GM19397 (cell line): ENCODE measurements at regions not wholly inside any gene's neighbourhood (a gene's known extent, or its start where the extent isn't known, plus 50 kb on each side); places are given as distances from the start of the nearest gene placed in this dataset.

Experiments
- ATAC-seq: cut with Tn5 transposase; IDR thresholded peaks from one replicate; pipeline ENCODE4 v1.9.1; 2021; ENCODE audit warnings: mild to moderate bottlenecking, moderate library complexity; ENCODE audit not compliant: unreplicated experiment

GRCh38 chr5:135236228-135236907 lies 162.7 kb downstream of the MACROH2A1 start:
- ATAC-seq, result no peak

GRCh38 chr5:135235551-135236227 lies 163.3 kb downstream of the MACROH2A1 start:
- ATAC-seq, result no peak

DNA sequence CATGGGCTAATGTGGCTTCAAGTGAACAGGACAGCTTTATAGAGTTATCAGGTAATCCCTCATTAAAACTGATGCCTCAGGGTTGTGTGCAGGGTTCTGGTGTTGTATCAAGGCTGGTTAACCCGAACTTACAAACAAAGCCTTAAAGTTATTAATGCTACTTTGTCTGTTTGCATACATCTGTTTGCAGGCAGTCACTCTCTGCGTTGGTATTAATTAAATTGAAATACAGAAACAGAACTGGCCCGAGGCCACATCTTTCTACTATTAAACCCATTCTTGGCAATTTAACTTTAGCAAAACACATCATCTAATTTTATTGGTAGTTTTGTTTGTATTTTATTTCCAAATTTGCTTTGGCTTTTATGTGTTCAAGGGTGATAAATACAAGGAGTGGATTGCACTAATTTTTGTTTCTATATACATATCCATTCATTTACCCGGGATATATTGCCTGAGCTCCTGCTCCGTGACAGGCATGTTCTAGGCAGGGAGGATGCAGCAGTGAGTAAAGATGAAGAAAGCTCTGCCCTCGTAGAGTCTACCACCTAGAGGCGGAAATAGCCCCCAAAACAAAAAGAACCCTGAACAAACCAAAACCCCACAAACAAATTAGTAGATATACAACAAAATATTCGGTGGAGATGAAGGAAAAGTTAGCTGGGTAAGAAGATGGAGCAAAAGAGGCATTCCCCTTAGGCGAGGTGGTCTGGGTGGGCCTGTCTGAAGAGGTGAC lies 164.2 kb downstream of the MACROH2A1 start:
- ATAC-seq, result no peak

GRCh38 chr5:135234242-135234641 lies 164.8 kb downstream of the MACROH2A1 start:
- ATAC-seq, result no peak

- no peak for ATAC-seq
Observed at GRCh38 chr5:135233477-135233876, 165.6 kb downstream of the MACROH2A1 start.

GRCh38 chr5:135232958-135233357 lies 166.1 kb downstream of the MACROH2A1 start:
- no peak for ATAC-seq

DNA sequence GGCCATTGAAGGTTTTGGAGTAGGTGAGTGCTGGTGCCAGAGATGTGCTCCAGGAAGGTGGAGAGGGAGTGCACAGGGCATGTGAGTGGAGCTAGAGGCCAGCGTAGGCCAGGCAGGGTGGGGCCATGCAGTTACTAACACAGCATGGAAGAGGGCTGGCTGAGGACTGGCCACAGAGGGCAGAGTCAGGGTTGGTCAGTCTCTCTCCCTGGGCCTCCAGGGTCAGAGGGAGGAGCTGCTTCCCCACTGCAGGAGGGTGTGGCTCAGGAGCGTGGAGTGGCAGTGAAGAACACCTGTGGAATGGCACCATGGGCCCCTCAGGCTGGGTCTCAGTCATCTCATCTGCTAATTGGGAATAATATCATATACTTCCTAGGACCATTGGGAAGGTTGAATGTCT lies 167.7 kb downstream of the MACROH2A1 start:
- no peak for ATAC-seq

GRCh38 chr5:135230251-135230925 lies 168.6 kb downstream of the MACROH2A1 start:
- no peak for ATAC-seq

DNA sequence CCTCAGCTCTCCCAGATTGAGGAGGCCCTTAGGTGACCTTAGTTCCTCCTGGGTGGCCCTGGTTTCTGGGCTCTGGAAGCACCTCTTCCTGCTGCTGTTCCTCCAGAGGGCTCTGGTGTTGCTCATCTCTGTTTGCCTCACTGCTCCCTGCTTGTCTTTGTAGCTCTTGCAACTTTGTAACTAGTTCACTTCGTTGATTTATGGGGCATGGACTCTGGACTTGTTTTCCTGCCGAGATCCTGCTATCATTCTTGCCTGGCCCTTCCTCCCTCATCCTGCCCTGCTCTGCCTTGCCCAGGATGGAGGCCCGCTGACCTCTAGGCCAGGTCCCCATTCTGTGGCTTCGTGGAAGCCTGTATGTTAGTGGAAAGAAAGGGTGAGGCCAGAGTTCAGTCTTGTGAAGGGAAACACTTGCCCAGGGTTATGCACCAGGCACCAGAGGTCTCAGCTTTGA lies 169.3 kb downstream of the MACROH2A1 start:
- ATAC-seq, result no peak

DNA sequence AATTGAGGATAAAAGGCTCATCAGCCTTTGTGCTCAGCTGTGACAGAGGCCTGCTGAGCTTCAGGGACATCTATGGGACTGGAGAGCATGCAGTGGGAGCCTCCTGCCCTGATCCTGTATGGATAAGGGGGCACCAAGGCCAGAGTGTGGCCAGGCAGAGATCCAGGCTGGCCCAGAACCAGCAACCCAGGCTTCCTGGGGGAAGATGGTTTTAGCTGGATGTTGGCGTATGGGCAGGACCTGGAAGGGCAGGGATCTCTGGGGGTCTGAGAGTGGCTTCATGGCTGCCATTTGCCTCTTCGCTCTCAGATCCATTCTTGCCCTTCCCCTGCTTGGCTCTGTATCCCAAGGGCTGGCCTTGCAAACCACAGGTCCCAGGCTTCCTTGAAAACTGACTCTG lies 169.9 kb downstream of the MACROH2A1 start:
- ATAC-seq, result no peak

DNA sequence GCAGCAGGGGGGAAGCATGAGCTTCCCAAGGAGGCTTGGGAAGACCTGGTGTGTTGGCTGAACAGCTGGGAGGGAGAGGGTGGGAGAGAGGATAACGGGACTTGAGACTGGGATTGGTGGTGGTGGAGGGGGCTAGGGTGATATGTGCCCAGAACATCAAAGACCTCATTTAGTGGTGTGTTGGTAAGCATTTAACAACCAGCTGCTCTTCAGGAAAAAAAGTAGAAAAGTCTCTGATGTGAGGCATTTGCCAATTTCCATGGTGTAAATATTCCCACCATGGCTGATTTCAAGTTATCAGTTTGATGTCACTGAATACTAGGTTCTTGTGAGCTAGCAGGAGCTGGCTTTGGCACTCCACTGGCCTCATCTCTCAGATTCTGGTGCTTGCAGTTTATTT lies 170.8 kb downstream of the MACROH2A1 start:
- no peak for ATAC-seq

GRCh38 chr5:135227064-135228022 lies 171.7 kb downstream of the MACROH2A1 start:
- no peak for ATAC-seq

GRCh38 chr5:135225856-135226560 lies 173.0 kb downstream of the MACROH2A1 start:
- ATAC-seq, result no peak

DNA sequence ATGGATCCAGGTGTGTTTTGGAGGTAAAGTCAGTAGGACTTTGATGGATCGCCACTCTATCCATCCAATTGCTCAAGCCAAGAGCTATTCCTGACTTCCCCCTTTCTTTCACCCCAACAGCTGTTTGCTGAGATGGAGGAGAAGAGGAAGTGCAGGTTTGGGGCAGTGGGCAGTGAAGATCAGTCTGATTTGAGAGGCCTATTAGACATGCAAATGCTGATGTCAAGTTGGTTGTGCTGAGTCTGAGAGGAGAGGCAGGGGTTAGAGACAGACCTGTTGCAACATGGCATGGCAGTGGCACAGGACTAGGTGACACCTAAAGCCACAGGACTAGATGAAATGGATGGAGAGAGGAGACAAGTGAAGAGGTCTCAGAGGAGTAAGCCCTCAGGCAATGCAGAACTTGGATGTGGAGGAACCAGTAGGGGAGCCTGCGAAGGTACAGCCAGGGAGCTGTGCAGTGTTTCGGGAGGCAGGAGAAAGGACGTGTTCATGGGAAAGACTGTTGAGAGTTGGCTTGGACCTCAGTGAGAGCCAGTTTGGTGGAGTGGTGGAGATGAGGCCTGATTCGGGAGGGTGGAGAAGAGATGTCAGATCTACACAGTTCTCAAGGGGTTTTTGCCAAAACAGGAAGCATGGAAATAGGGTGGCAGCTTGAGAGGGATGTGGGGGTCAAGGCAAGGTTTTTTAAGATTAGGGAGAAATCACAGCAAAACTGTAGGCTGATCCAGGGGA lies 175.0 kb downstream of the MACROH2A1 start:
- no peak for ATAC-seq

- no peak for ATAC-seq
Observed at GRCh38 chr5:135223404-135223803, 175.6 kb downstream of the MACROH2A1 start.

DNA sequence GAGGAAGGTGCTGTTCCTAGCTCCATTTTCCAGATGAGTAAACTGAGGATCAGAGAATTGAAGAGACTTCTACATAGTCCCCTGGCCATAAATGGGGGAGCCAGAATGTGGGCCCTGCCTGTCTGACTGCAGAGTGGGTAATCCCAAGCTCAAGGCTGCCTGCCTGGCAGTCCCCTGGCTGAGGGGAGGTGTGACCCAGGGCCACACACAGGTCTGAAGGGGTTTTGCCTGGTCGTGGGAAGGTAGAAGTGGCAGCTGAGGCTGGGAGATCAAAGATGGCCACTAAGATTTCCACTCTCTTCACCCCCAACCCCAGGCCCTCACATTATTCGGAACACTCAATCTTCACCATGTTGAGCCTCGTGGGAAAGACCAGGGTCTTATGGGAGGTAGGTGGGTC lies 176.3 kb downstream of the MACROH2A1 start:
- ATAC-seq, result no peak

DNA sequence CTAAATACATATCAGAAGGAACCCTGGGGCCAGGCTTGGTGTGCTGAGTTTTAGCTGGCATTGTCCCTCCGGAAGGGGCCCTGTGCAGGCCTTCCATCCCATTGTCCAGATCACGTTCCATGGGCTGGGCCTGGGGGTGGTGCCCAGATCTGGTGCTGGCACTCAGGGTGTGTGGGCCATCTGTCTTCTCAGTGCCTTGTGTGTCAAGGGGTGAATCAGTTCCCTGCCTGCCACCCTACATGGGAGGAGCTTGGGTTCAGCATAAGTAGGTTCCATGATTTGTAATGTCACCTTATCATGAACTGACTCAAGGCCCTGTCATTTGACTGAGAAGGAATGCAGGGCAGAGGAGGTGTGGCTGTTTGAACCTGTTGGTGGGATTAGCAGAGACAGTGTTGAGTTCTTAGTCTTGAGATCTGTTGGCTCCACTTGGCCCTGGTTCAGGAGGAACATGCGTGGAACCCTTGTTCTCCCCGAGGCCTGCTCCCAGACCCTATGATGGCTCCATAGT lies 176.8 kb downstream of the MACROH2A1 start:
- ATAC-seq, result no peak

DNA sequence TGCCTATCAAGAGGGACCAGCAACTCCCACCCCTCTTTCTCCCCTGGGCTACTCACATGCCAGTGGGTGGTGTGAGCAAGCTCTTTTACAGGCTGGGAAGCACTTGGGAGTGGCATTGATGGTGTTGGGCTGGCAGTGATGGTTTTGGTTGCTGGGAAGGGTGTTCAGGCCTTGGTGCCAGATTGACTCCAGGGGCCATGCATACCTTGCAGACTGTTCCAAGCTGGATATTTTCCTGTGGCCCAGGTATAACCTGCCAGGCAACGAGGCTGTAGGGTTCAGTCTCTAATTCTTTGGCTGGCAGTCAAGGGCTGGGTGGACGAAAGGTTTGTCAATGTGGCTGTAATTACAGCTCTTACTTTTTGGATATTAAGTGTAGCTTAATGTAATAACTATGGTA lies 177.3 kb downstream of the MACROH2A1 start:
- no peak for ATAC-seq

DNA sequence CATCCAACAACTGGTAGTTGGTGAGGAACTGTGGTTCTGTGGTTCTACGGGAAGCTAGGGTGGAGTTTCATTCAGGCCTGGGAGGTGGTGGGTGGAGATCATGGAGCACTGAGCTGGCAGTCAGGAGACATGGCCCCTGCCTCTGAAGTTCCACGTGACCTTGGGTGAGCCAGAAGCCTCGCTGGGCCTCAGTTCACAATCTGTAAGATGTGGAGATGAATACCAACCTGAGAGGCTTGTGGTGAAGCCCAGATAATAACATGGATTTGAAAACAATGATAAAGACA lies 177.9 kb downstream of the MACROH2A1 start:
- ATAC-seq, result no peak
